Stimulated activated CD8-positive, alpha-beta memory T cell treated with anti-CD3 and anti-CD28 coated beads, Interleukin-2, amount 100 ng/mL, for 48 hours (primary cell): ENCODE measurements at regions not wholly inside any gene's neighbourhood (a gene's known extent, or its start where the extent isn't known, plus 50 kb on each side); places are given as distances from the start of the nearest gene placed in this dataset.
"Not testable (repeated sequence)": the region's sequence is repeated elsewhere in the genome, so short reads cannot be mapped to it uniquely, and the experiment has no call there.

ENCODE experiments used
- DNase-seq, 2 donors: peaks; one replicate each; pipeline ENCODE4 v3.0.0-alpha.2; 2020; ENCODE audit warnings: low read depth in 2 of 2

- DNase-seq, result no peak
These were observed 225.0 kb upstream of the FAM3C start for GRCh38 chr7:121620953-121621606.

GRCh38 chr7:121620206-121620605 is 224.1 kb upstream of the FAM3C start:
- no peak for DNase-seq

- DNase-seq, result no peak
These were observed 222.1 kb upstream of the FAM3C start for GRCh38 chr7:121618182-121618581.

- DNase-seq, result no peak
These were observed 214.1 kb upstream of the FAM3C start for GRCh38 chr7:121610243-121610642.

- no peak for DNase-seq
These were observed 213.1 kb upstream of the FAM3C start for GRCh38 chr7:121609208-121609607.

- no peak for DNase-seq
These were observed 212.7 kb upstream of the FAM3C start for GRCh38 chr7:121608785-121609184.

- DNase-seq, result not testable (repeated sequence)
These were observed 212.1 kb upstream of the FAM3C start for GRCh38 chr7:121608183-121608582.

- no peak for DNase-seq
These were observed 209.2 kb upstream of the FAM3C start for GRCh38 chr7:121605317-121605680.

GRCh38 chr7:121604627-121605316 is 208.7 kb upstream of the FAM3C start:
- DNase-seq, result no peak

- no peak for DNase-seq
These were observed 207.8 kb upstream of the FAM3C start for GRCh38 chr7:121603886-121604285.

- no peak for DNase-seq
These were observed 203.8 kb upstream of the FAM3C start for GRCh38 chr7:121599887-121600286.

GRCh38 chr7:121595758-121596696 is 199.9 kb upstream of the FAM3C start:
- DNase-seq, result no peak

- no peak for DNase-seq
These were observed 195.8 kb upstream of the FAM3C start for GRCh38 chr7:121591926-121592325.

GRCh38 chr7:121587435-121587834 is 191.3 kb upstream of the FAM3C start:
- DNase-seq, result no peak

- no peak for DNase-seq
These were observed 186.2 kb upstream of the FAM3C start for GRCh38 chr7:121582258-121582657.

- no peak for DNase-seq
These were observed 183.5 kb upstream of the FAM3C start for GRCh38 chr7:121579639-121580038.

GRCh38 chr7:121578669-121579068 is 182.6 kb upstream of the FAM3C start:
- no peak for DNase-seq

GRCh38 chr7:121576148-121576917 is 180.2 kb upstream of the FAM3C start:
- no peak for DNase-seq

GRCh38 chr7:121575194-121575765 is 179.2 kb upstream of the FAM3C start:
- no peak for DNase-seq

- no peak for DNase-seq
These were observed 178.0 kb upstream of the FAM3C start for GRCh38 chr7:121574109-121574508.

GRCh38 chr7:121572615-121573014 is 176.5 kb upstream of the FAM3C start:
- DNase-seq, result no peak
